HG02973 (cell line): ENCODE measurements at regions not wholly inside any gene's neighbourhood (a gene's known extent, or its start where the extent isn't known, plus 50 kb on each side); places are given as distances from the start of the nearest gene placed in this dataset.
"Not testable (repeated sequence)": the region's sequence is repeated elsewhere in the genome, so short reads cannot be mapped to it uniquely, and the experiment has no call there.

Source experiments
- ATAC-seq: cut with Tn5 transposase; IDR thresholded peaks from one replicate; pipeline ENCODE4 v1.9.1; 2021; ENCODE audit warnings: moderate library complexity; ENCODE audit not compliant: unreplicated experiment

- ATAC-seq: no peak
Measured at GRCh38 chr16:46519063-46519462, 102.1 kb downstream of the SHCBP1 start.

DNA sequence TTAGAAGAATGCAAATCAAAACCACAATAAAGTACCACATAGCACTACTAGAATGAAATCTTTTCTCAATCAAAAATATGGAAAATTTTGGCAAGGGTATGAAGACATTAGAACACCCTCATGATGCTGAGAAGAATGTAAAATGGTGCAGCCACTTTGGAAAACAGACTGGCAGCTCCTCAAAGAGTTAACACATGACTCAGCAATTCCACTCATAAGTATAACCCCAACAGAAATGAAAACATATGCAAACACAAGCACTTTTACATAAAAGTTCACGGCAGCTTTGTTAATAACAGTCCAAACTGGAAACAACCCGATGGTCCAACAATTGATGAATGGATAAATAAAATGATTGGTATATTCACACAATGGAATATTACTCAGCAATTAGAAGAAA is 124.5 kb downstream of the SHCBP1 start:
- no peak for ATAC-seq

- ATAC-seq: no peak
Measured at GRCh38 chr16:46482895-46483294, 138.3 kb downstream of the SHCBP1 start.

DNA sequence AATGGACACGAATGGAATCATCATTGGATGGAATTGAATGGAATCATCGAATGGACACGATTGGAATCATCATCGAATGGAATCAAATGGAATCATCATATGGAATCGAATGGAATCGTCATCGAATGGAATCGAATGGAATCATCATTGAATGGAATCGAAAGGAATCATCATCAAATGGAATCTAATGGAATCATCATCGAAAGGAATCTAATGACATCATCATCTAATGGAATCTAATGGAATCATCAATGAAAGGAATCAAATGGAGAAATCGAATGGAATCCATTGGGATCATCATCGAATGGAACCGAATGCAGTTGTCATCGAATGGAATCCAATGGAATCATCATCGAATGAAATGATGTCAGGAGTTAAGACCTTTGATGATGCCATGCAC is 154.9 kb downstream of the SHCBP1 start:
- no peak for ATAC-seq

- not testable (repeated sequence) for ATAC-seq
Measured at GRCh38 chr16:46454801-46455200, 166.4 kb downstream of the SHCBP1 start.

GRCh38 chr16:46428108-46429061 is 192.8 kb downstream of the SHCBP1 start:
- no peak for ATAC-seq

- no peak for ATAC-seq
Measured at GRCh38 chr16:46427340-46428107, 193.7 kb downstream of the SHCBP1 start.

DNA sequence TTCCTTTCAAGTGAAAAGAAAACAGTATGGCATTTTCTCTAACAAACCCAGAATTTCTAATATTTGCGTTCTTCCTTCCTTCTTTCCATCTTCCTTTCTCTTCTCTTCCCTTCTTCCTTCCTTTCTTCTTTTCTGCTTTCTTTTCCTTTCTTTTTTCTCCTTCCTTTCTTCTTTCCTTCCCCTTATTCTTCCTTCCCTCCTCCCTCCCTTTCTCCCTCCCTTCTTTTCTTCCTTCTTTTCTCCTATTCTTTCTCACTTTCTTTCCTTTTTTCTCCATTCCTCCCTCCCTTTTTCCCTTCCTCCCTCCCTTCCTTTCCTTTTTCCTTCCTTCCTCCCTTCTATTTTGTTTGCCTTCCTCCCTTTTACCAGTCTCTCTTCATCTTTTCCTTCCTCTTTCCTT is 194.8 kb downstream of the SHCBP1 start:
- no peak for ATAC-seq

DNA sequence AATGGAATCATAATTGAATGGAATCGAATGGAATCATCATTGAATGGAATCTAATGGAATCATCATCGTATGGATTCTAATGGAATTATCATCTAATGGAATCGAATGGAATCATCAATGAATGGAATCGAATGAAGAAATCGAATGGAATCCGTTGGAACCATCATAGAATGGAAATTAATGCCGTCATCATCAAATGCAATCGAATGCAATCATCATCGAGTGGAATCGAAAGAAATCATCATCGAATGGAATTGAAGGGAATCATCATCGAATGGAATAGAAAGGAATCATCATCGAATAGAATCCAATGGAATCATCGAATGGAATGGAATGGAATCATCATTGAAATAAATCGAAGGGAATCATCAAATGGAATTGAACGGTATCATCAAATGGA is 217.2 kb downstream of the SHCBP1 start:
- ATAC-seq: no peak

DNA sequence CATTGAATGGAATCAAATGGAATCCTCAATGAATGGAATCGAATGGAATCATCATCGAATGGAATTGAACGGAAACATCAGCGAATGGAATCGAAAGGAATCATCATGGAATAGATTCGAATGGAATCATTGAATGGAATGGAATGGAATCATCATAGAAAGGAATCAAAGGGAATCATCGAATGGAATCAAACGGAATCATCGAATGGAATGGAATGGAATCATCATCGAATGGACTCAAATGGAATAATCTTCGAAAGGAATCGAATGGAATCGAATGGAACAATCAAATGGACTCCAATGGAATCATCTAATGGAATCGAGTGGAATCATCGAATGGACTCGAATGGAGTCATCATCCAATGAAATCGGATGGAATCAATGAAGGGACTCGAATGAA is 222.6 kb downstream of the SHCBP1 start:
- ATAC-seq: not testable (repeated sequence)

DNA sequence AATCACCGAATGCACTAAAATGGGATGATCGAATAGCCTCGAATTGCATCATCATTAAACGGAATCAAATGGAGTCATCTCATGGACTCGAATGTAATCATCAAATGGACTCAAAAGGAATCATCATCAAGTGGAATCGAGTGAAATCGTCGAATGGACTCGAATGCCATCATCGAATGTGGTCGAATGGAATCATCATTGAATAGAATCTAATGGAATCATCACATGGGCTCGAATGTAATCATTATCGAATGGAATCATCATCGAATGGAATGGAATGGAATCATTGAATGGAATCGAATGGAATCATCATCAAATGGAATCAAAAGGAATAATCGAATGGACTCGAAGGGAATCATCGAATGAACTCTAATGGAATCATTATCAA is 224.3 kb downstream of the SHCBP1 start:
- ATAC-seq: not testable (repeated sequence)

- ATAC-seq: not testable (repeated sequence)
Measured at GRCh38 chr16:46396131-46396882, 224.9 kb downstream of the SHCBP1 start.

DNA sequence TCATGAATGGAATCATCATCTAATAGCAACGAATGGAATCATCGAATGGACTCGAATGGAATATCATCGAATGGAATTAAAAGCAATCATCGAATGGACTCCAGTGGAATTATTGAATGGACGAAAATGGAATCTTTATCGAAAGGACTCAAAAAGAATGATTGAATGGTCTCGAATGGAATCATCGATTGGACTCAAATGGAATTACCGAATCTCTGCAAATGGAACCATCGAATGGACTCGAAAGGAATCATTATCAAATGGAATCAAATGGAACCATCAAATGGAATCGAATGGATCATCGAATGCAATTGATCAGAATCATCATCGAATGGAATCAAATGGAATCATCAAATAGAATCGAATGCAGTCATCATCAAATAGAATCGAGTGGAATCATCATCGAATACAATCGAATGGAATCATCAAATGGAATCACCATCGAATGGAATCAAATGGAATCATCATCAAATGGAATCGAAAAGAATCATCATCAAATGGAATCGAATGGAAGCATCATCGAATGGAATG is 225.7 kb downstream of the SHCBP1 start:
- not testable (repeated sequence) for ATAC-seq

DNA sequence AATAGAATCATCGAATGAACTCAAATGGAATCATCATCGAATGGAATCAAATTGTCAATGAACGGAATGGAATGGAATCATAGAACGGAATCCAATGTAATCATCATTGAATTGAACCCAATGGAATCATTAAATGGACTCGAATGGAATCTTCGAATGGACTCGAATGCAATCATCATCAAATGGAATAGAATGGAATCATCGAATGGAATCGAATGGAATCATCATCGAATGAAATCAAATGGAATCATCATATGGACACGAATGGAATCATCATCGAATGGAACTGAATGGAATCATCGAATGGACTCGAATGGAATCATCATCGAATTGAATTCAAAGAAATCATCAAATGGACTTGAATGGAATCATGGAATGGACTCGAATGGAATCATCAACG is 226.2 kb downstream of the SHCBP1 start:
- not testable (repeated sequence) for ATAC-seq

- ATAC-seq: not testable (repeated sequence)
Measured at GRCh38 chr16:46394149-46394548, 227.0 kb downstream of the SHCBP1 start.

GRCh38 chr16:46392930-46393722 is 228.1 kb downstream of the SHCBP1 start:
- ATAC-seq: not testable (repeated sequence)

DNA sequence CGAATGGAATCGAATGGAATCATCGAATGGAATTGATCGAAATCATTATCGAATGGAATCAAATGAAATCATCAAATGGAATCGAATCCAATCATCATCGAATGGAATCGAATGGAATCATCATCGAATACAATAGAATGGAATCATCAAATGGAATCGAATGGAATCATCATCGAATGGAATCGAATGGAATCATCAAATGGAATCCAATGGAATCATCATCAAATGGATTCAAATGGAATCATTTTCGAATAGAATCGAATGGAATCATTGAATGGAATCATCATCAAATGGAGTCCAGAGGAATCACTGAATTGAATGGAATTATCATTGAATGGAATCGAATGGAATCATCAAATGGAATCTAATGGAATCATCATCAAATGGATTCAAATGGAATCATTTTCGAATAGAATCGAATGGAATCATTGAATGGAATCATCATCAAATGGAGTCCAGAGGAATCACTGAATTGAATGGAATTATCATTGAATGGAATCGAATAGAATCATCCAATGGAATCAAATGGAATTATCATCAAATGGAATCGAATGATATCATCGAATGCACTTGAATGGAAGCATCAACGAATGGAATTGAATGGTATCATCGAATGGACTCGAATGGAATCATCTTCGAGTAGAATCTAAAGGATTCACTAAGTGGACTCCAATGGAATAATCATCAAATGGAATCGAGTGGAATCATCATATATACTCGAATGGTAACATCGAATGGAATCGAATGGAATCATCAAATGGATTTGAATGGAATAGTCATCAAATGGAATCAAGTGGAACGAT is 230.3 kb downstream of the SHCBP1 start:
- not testable (repeated sequence) for ATAC-seq

DNA sequence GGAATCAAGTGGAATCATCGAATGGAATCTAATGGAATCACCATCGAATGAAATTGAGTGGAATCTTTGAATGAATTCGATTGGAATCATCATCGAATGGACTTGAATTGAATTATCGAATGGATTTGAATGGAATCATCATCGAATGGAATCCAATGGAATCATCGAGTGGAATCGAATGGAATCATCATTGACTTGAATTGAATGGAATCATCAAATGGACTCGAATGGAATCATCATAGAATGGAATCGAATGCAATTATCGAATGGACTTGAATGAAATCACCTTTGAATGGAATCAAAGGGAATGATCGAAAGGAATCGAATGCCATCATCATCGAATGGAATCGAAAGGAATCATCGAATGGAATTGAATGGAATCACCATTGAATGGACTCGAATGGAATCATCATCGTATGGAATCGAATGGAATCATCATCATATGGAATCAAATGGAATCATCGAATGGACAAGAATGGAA is 231.6 kb downstream of the SHCBP1 start:
- not testable (repeated sequence) for ATAC-seq

- not testable (repeated sequence) for ATAC-seq
Measured at GRCh38 chr16:46388939-46389491, 232.2 kb downstream of the SHCBP1 start.
